ENCODE measurements at regions not wholly inside any gene's neighbourhood (a gene's known extent, or its start where the extent isn't known, plus 50 kb on each side); places are given as distances from the start of the nearest gene placed in this dataset.

GRCh38 chr20:4300401-4300800, 51.3 kb upstream of the ADRA1D start:
- DNase-seq, result no peak
- Histone ChIP-seq H3K36me3 (no peaks in the 10 kb centered on the region), H3K27me3 (replicated peaks in 1 of 7) (peaks cover 0 to 19% (median 0%) of the 10 kb centered on the region in 7 donors), H3K4me3 (no peak overlapping the region), H3K9me3 (no peaks in the 10 kb centered on the region), H3K4me1 (no peaks in the 10 kb centered on the region), H3K27ac (no peak overlapping the region)
- intact Hi-C loops (cut with DNase I; ENCODE audit: low total_unique reads), result no loop called here
- 97 to 100% (median 99%) methylated on average over 2 of the region's 2 CpGs; no CpG with 5 or more reads in 1 of the 5 donors for WGBS, 5 donors
- TF ChIP-seq POLR2AphosphoS5 (IDR thresholded peaks at IDR 0.05) (no peak), CTCF (IDR thresholded peaks at IDR 0.05 in 8 of 11, conservative IDR thresholded peaks at IDR 0.05 in 3 of 11) (no peak), POLR2A (IDR thresholded peaks at IDR 0.05) (no peak)

GRCh38 chr20:4299773-4300172, 50.7 kb upstream of the ADRA1D start:
- no peaks in the 10 kb centered on the region for H3K9me3 ChIP-seq
- H3K27ac ChIP-seq, result no peak overlapping the region
- TF ChIP-seq CTCF (IDR thresholded peaks at IDR 0.05 in 8 of 11, conservative IDR thresholded peaks at IDR 0.05 in 3 of 11) (no peak), POLR2A (IDR thresholded peaks at IDR 0.05) (no peak)
- whole genome bisulfite sequencing, 5 donors, result 51 to 81% (median 69%) methylated on average over 2 of the region's 2 CpGs
- H3K27me3 ChIP-seq (replicated peaks in 1 of 7), result peaks cover 0 to 19% (median 0%) of the 10 kb centered on the region in 7 donors
- no peaks in the 10 kb centered on the region for H3K36me3 ChIP-seq
- H3K4me1 ChIP-seq, result no peaks in the 10 kb centered on the region
- DNase-seq, result no peak
- H3K4me3 ChIP-seq, result no peak overlapping the region
- intact Hi-C loops (cut with DNase I; ENCODE audit: low total_unique reads), result no loop called here

GRCh38 chr20:4299216-4299615, 50.1 kb upstream of the ADRA1D start:
- H3K27ac ChIP-seq, result no peak overlapping the region
- no peaks in the 10 kb centered on the region for H3K36me3 ChIP-seq
- H3K9me3 ChIP-seq, result no peaks in the 10 kb centered on the region
- WGBS, 5 donors, result 68 to 87% (median 82%) methylated on average over 1 of the region's 1 CpG
- intact Hi-C loops (cut with DNase I; ENCODE audit: low total_unique reads), result no loop called here
- no peak for DNase-seq
- H3K4me3 ChIP-seq, result no peak overlapping the region
- H3K27me3 ChIP-seq (replicated peaks in 1 of 7), result peaks cover 0 to 19% (median 0%) of the 10 kb centered on the region in 7 donors
- TF ChIP-seq POLR2A (IDR thresholded peaks at IDR 0.05) (no peak), POLR2AphosphoS5 (IDR thresholded peaks at IDR 0.05) (no peak)
- no peaks in the 10 kb centered on the region for H3K4me1 ChIP-seq
